ENCODE measurements at regions not wholly inside any gene's neighbourhood (a gene's known extent, or its start where the extent isn't known, plus 50 kb on each side); places are given as distances from the start of the nearest gene placed in this dataset.

- no peak for FAIRE-seq
- Histone ChIP-seq H3K27ac (ENCODE audit: low read depth in 2 of 2, low read length in 2 of 2) (no peak overlapping the region), H3K4me1 (ENCODE audit: control insufficient read depth in 2 of 3, insufficient read depth in 2 of 3, low read depth in 1 of 3, low read length in 3 of 3) (no peaks in the 10 kb centered on the region), H3K36me3 (ENCODE audit: control insufficient read depth in 2 of 3, insufficient read depth in 3 of 3, low read length in 3 of 3) (no peaks in the 10 kb centered on the region), H3K27me3 (ENCODE audit: control insufficient read depth, insufficient read depth, low read length) (no peaks in the 10 kb centered on the region), H3K4me3 (ENCODE audit: low read length in 3 of 3) (no peak overlapping the region), H3K9me3 (ENCODE audit: control insufficient read depth in 2 of 3, insufficient read depth in 1 of 3, low read length in 3 of 3) (peaks cover 0 to 8% (median 0%) of the 10 kb centered on the region in 3 donors), H3K9ac (ENCODE audit: low read length in 3 of 3) (no peak overlapping the region)
- intact Hi-C loops (cut with DNase I), result no loop called here
- TF ChIP-seq CTCF (IDR thresholded peaks at IDR 0.05; ENCODE audit: borderline replicate concordance, extremely low read depth, insufficient read depth), result no peak
- DNase-seq, result peak in 2 of 5 donors; percentile 5 to 10
Measured at GRCh38 chr10:62529396-62529795, 155.2 kb downstream of the ZNF365 start.

GRCh38 chr10:62534031-62534430 is 159.9 kb downstream of the ZNF365 start:
- Histone ChIP-seq H3K9me3 (ENCODE audit: control insufficient read depth in 2 of 3, insufficient read depth in 1 of 3, low read length in 3 of 3) (no peaks in the 10 kb centered on the region), H3K9ac (ENCODE audit: low read length in 3 of 3) (no peak overlapping the region), H3K27me3 (ENCODE audit: control insufficient read depth, insufficient read depth, low read length) (no peaks in the 10 kb centered on the region), H3K4me3 (ENCODE audit: low read length in 3 of 3) (no peak overlapping the region), H3K27ac (ENCODE audit: low read depth in 2 of 2, low read length in 2 of 2) (no peak overlapping the region), H3K4me1 (ENCODE audit: control insufficient read depth in 2 of 3, insufficient read depth in 2 of 3, low read depth in 1 of 3, low read length in 3 of 3) (no peaks in the 10 kb centered on the region), H3K36me3 (ENCODE audit: control insufficient read depth in 2 of 3, insufficient read depth in 3 of 3, low read length in 3 of 3) (no peaks in the 10 kb centered on the region)
- FAIRE-seq (no peak), DNase-seq (no peak)
- intact Hi-C loops (cut with DNase I), result no loop called here
- TF ChIP-seq CTCF (IDR thresholded peaks at IDR 0.05; ENCODE audit: borderline replicate concordance, extremely low read depth, insufficient read depth), result no peak

GRCh38 chr10:62538606-62539005 is 164.4 kb downstream of the ZNF365 start:
- no peak overlapping the region for H3K27ac ChIP-seq (ENCODE audit: low read depth in 2 of 2, low read length in 2 of 2)
- DNase-seq, result no peak
- no peaks in the 10 kb centered on the region for H3K27me3 ChIP-seq (ENCODE audit: control insufficient read depth, insufficient read depth, low read length)
- no peak for FAIRE-seq
- no peaks in the 10 kb centered on the region for H3K4me1 ChIP-seq (ENCODE audit: control insufficient read depth in 2 of 3, insufficient read depth in 2 of 3, low read depth in 1 of 3, low read length in 3 of 3)
- no peaks in the 10 kb centered on the region for H3K36me3 ChIP-seq (ENCODE audit: control insufficient read depth in 2 of 3, insufficient read depth in 3 of 3, low read length in 3 of 3)
- H3K9ac ChIP-seq (ENCODE audit: low read length in 3 of 3), result no peak overlapping the region
- no peak for TF ChIP-seq CTCF (IDR thresholded peaks at IDR 0.05; ENCODE audit: borderline replicate concordance, extremely low read depth, insufficient read depth)
- no peaks in the 10 kb centered on the region for H3K9me3 ChIP-seq (ENCODE audit: control insufficient read depth in 2 of 3, insufficient read depth in 1 of 3, low read length in 3 of 3)
- intact Hi-C loops (cut with DNase I), result no loop called here
- no peak overlapping the region for H3K4me3 ChIP-seq (ENCODE audit: low read length in 3 of 3)

- TF ChIP-seq CTCF (IDR thresholded peaks at IDR 0.05; ENCODE audit: borderline replicate concordance, extremely low read depth, insufficient read depth), result no peak
- no peaks in the 10 kb centered on the region for H3K4me1 ChIP-seq (ENCODE audit: control insufficient read depth in 2 of 3, insufficient read depth in 2 of 3, low read depth in 1 of 3, low read length in 3 of 3)
- no peaks in the 10 kb centered on the region for H3K9me3 ChIP-seq (ENCODE audit: control insufficient read depth in 2 of 3, insufficient read depth in 1 of 3, low read length in 3 of 3)
- H3K36me3 ChIP-seq (ENCODE audit: control insufficient read depth in 2 of 3, insufficient read depth in 3 of 3, low read length in 3 of 3), result no peaks in the 10 kb centered on the region
- no peaks in the 10 kb centered on the region for H3K27me3 ChIP-seq (ENCODE audit: control insufficient read depth, insufficient read depth, low read length)
- intact Hi-C loops (cut with DNase I), result no loop called here
- no peak for FAIRE-seq
- no peak overlapping the region for H3K27ac ChIP-seq (ENCODE audit: low read depth in 2 of 2, low read length in 2 of 2)
- no peak for DNase-seq
- no peak overlapping the region for H3K4me3 ChIP-seq (ENCODE audit: low read length in 3 of 3)
- H3K9ac ChIP-seq (ENCODE audit: low read length in 3 of 3), result no peak overlapping the region
Measured at GRCh38 chr10:62540389-62540788, 166.2 kb downstream of the ZNF365 start.

Data from kidney (tissue), 13 donors.